Upper lobe of left lung (tissue), 4 donors: ENCODE measurements at regions not wholly inside any gene's neighbourhood (a gene's known extent, or its start where the extent isn't known, plus 50 kb on each side); places are given as distances from the start of the nearest gene placed in this dataset.

ENCODE experiments used
- CTCF ChIP-seq, 6 experiments: fragments of 450-650 bp in 4 of 6; fragments of 200-600 bp in 2 of 6; sonication (generic) in 2 of 6; IDR thresholded peaks; one replicate each; pipeline ENCODE4 v1.5.1; 2016 to 2019; ENCODE audit warnings: antibody characterized with exemption in 6 of 6
- POLR2A ChIP-seq, 4 donors: fragments of 450-650 bp; IDR thresholded peaks; one replicate each; pipeline ENCODE4 v1.5.1; 2016 to 2017; ENCODE audit warnings: antibody characterized with exemption in 4 of 4, mild to moderate bottlenecking in 2 of 4

DNA sequence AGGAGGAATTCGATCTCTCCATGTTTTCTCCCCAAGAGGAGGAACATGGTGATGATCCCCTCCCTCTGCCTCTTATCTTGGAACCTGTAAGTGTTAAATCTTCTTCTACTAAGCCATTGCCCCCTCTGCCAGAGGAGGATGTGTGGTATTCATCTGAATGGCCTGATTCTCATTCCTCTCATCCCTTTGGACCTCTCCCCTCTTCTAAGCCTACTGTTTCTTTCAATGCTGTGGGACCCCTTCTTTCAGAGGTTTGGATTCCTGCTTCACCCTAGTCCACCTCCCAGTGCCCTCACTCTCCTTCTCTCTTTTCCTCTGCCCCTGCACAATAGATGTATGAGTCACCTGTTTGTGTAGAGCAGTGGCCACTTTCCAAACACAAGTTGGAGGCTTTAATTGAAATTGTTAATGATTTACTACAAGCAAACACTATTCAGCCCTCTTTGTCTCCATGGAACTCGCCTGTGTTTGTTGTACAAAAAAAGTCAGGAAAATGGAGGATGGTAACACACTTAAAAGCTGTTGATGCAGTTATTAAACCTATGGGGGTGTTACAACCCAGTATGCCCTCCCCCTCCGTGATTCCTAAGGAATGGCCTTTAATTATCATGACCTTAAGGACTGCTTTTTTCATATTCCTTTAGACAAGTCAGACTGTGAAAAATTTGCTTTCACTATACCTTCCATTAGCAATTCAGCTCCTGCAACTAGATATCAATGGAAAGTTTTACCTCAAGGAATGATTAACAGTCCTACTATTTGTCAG is 192.1 kb upstream of the ALG10B start:
- TF ChIP-seq CTCF (IDR thresholded peaks at IDR 0.05), result no peak
- no peak for TF ChIP-seq POLR2A (IDR thresholded peaks at IDR 0.05)
